HG03025 (cell line): ENCODE measurements at regions not wholly inside any gene's neighbourhood (a gene's known extent, or its start where the extent isn't known, plus 50 kb on each side); places are given as distances from the start of the nearest gene placed in this dataset.
"Not testable (repeated sequence)": the region's sequence is repeated elsewhere in the genome, so short reads cannot be mapped to it uniquely, and the experiment has no call there.

ENCODE experiments used
- ATAC-seq: cut with Tn5 transposase; IDR thresholded peaks from one replicate; pipeline ENCODE4 v1.9.1; 2021; ENCODE audit warnings: mild to moderate bottlenecking, moderate library complexity; ENCODE audit not compliant: unreplicated experiment, low FRiP score

GRCh38 chr3:115204475-115204874 is 57.4 kb upstream of the ZBTB20 start:
- ATAC-seq, result no peak

- ATAC-seq, result no peak
Observed at GRCh38 chr3:115208066-115208750, 61.1 kb upstream of the ZBTB20 start.

GRCh38 chr3:115211810-115212492 is 64.9 kb upstream of the ZBTB20 start:
- no peak for ATAC-seq

GRCh38 chr3:115212615-115213014 is 65.5 kb upstream of the ZBTB20 start:
- no peak for ATAC-seq

- ATAC-seq, result not testable (repeated sequence)
Observed at GRCh38 chr3:115213052-115213451, 66.0 kb upstream of the ZBTB20 start.

GRCh38 chr3:115217292-115217677 is 70.2 kb upstream of the ZBTB20 start:
- no peak for ATAC-seq

- ATAC-seq, result no peak
Observed at GRCh38 chr3:115217678-115218451, 70.8 kb upstream of the ZBTB20 start.

- ATAC-seq, result no peak
Observed at GRCh38 chr3:115218859-115219258, 71.8 kb upstream of the ZBTB20 start.

- no peak for ATAC-seq
Observed at GRCh38 chr3:115224687-115225086, 77.6 kb upstream of the ZBTB20 start.

GRCh38 chr3:115226844-115227445 is 79.9 kb upstream of the ZBTB20 start:
- ATAC-seq, result no peak

- no peak for ATAC-seq
Observed at GRCh38 chr3:115227461-115227860, 80.4 kb upstream of the ZBTB20 start.

GRCh38 chr3:115228266-115228665 is 81.2 kb upstream of the ZBTB20 start:
- ATAC-seq, result no peak

GRCh38 chr3:115232167-115232566 is 85.1 kb upstream of the ZBTB20 start:
- ATAC-seq, result no peak

GRCh38 chr3:115233021-115233420 is 85.9 kb upstream of the ZBTB20 start:
- ATAC-seq, result no peak

- ATAC-seq, result no peak
Observed at GRCh38 chr3:115236496-115236895, 89.4 kb upstream of the ZBTB20 start.

- no peak for ATAC-seq
Observed at GRCh38 chr3:115239717-115240116, 92.6 kb upstream of the ZBTB20 start.

GRCh38 chr3:115244350-115244749 is 97.3 kb upstream of the ZBTB20 start:
- no peak for ATAC-seq

GRCh38 chr3:115245438-115245837 is 98.3 kb upstream of the ZBTB20 start:
- ATAC-seq, result no peak

- ATAC-seq, result no peak
Observed at GRCh38 chr3:115245899-115246298, 98.8 kb upstream of the ZBTB20 start.

GRCh38 chr3:115246461-115247020 is 99.5 kb upstream of the ZBTB20 start:
- no peak for ATAC-seq

GRCh38 chr3:115248274-115248673 is 101.2 kb upstream of the ZBTB20 start:
- no peak for ATAC-seq
